Coronary artery (tissue), 2 donors: ENCODE measurements at regions not wholly inside any gene's neighbourhood (a gene's known extent, or its start where the extent isn't known, plus 50 kb on each side); places are given as distances from the start of the nearest gene placed in this dataset.

Experiments
- DNase-seq: peaks from one replicate; pipeline ENCODE4 v3.0.0-alpha.2; 2017; ENCODE audit warnings: low spot score
- H3K27ac ChIP-seq, 2 donors: fragments of 200-600 bp; sonication (generic); one replicate each; pipeline ENCODE4 v1.5.1; 2016 to 2019
- H3K4me3 ChIP-seq: fragments of 200-600 bp; sonication (generic); 2 replicates; pipeline ENCODE4 v1.5.1; 2016; ENCODE audit warnings: mild to moderate bottlenecking, moderate library complexity
- CTCF ChIP-seq: fragments of 200-600 bp; sonication (generic); IDR thresholded peaks from one replicate; pipeline ENCODE4 v1.5.1; 2019; ENCODE audit warnings: antibody characterized with exemption

GRCh38 chr1:91123319-91123718 is 101.5 kb upstream of the ZNF644 start:
- Histone ChIP-seq H3K27ac (no peak overlapping the region), H3K4me3 (no peak overlapping the region)
- no peak for TF ChIP-seq CTCF
- DNase-seq, result no peak

GRCh38 chr1:91122106-91122717 is 100.4 kb upstream of the ZNF644 start:
- no peak for DNase-seq
- Histone ChIP-seq H3K27ac (no peak overlapping the region), H3K4me3 (no peak overlapping the region)
- TF ChIP-seq CTCF, result no peak

- DNase-seq, result no peak
- no peak for TF ChIP-seq CTCF
- Histone ChIP-seq H3K27ac (no peak overlapping the region), H3K4me3 (no peak overlapping the region)
Observed at GRCh38 chr1:91121366-91121765, 99.5 kb upstream of the ZNF644 start.

GRCh38 chr1:91120936-91121335 is 99.1 kb upstream of the ZNF644 start:
- no peak overlapping the region for H3K4me3 ChIP-seq
- no peak for TF ChIP-seq CTCF
- no peak overlapping the region for H3K27ac ChIP-seq
- no peak for DNase-seq

GRCh38 chr1:91120421-91120820 is 98.6 kb upstream of the ZNF644 start:
- DNase-seq, result no peak
- Histone ChIP-seq H3K27ac (no peak overlapping the region), H3K4me3 (no peak overlapping the region)
- TF ChIP-seq CTCF, result no peak

GRCh38 chr1:91104712-91105111 is 82.9 kb upstream of the ZNF644 start:
- DNase-seq, result no peak
- H3K27ac ChIP-seq, result no peak overlapping the region
- TF ChIP-seq CTCF, result no peak
- no peak overlapping the region for H3K4me3 ChIP-seq

GRCh38 chr1:91101328-91101727 is 79.5 kb upstream of the ZNF644 start:
- Histone ChIP-seq H3K27ac (no peak overlapping the region), H3K4me3 (no peak overlapping the region)
- TF ChIP-seq CTCF, result no peak
- DNase-seq, result no peak
